Panc1 (cell line): ENCODE measurements at regions not wholly inside any gene's neighbourhood (a gene's known extent, or its start where the extent isn't known, plus 50 kb on each side); places are given as distances from the start of the nearest gene placed in this dataset.

ENCODE experiments used
- CTCF ChIP-seq: fragments of 450-650 bp; IDR thresholded peaks from 2 replicates; pipeline ENCODE4 v1.5.1; 2017; ENCODE audit warnings: mild to moderate bottlenecking
- POLR2AphosphoS5 ChIP-seq: IDR thresholded peaks from 2 replicates; pipeline ENCODE4 v1.6.1; 2012; ENCODE audit warnings: mild to moderate bottlenecking, low read depth, low read length, moderate library complexity
- SIN3A ChIP-seq: IDR thresholded peaks from 2 replicates; pipeline ENCODE4 v1.6.1; 2012; ENCODE audit warnings: low read depth, mild to moderate bottlenecking, low read length, moderate library complexity, borderline replicate concordance; ENCODE audit not compliant: insufficient read depth

- TF ChIP-seq CTCF (no peak), POLR2AphosphoS5 (no peak), SIN3A (no peak)
Observed at GRCh38 chr14:97113339-97113738, 316.2 kb downstream of the VRK1 start.
